GM21737 (cell line): ENCODE measurements at regions not wholly inside any gene's neighbourhood (a gene's known extent, or its start where the extent isn't known, plus 50 kb on each side); places are given as distances from the start of the nearest gene placed in this dataset.
"Not testable (repeated sequence)": the region's sequence is repeated elsewhere in the genome, so short reads cannot be mapped to it uniquely, and the experiment has no call there.

Source experiments
- ATAC-seq: cut with Tn5 transposase; IDR thresholded peaks from one replicate; pipeline ENCODE4 v1.9.1; 2021; ENCODE audit warnings: mild to moderate bottlenecking, moderate library complexity; ENCODE audit not compliant: unreplicated experiment

GRCh38 chr9:108803428-108804065 lies 52.2 kb downstream of the ACTL7B start:
- no peak for ATAC-seq

DNA sequence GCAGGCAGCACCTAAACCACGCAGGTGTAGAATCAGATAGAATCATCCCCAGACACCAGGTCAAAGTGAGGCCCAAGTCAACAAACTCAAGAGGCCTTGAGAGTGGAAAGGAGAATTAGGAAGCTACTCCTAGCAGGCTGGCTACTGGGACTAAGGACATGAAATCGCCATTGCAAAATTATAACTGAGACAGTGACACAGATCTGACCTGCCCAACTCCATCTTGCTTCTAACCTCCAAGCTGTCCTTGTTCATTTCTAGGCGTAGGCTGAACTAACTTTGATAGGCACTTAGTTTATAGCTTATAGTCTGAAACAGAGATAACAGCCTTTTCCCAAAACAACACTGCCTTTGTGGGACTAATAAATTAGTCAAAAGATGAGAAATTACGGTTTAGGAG lies 52.8 kb downstream of the ACTL7B start:
- no peak for ATAC-seq

DNA sequence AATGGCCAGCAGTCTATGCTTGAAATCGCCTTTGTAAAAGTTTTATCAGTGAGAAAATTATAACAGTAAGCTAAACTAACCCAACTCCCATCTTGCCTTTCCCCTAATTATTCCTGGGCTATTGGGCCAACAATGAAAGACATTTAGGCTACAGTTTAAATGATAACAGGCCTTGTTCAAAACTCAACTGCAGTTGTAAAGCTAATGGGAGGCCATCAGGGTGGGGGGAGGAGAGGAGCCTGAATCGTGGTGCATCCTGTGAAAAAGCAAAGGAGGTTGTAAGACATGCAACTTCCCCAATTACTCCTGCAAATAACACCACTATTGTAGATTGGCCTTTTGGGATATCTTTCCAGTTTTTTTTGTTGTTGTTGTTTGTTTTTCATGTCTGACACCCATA lies 53.8 kb downstream of the ACTL7B start:
- ATAC-seq, result no peak

- no peak for ATAC-seq
These were observed 55.1 kb downstream of the ACTL7B start for GRCh38 chr9:108800632-108801099.

- no peak for ATAC-seq
These were observed 62.2 kb downstream of the ACTL7B start for GRCh38 chr9:108793573-108793972.

GRCh38 chr9:108789742-108790141 lies 66.0 kb downstream of the ACTL7B start:
- no peak for ATAC-seq

- ATAC-seq, result no peak
These were observed 68.1 kb downstream of the ACTL7B start for GRCh38 chr9:108787690-108788048.

DNA sequence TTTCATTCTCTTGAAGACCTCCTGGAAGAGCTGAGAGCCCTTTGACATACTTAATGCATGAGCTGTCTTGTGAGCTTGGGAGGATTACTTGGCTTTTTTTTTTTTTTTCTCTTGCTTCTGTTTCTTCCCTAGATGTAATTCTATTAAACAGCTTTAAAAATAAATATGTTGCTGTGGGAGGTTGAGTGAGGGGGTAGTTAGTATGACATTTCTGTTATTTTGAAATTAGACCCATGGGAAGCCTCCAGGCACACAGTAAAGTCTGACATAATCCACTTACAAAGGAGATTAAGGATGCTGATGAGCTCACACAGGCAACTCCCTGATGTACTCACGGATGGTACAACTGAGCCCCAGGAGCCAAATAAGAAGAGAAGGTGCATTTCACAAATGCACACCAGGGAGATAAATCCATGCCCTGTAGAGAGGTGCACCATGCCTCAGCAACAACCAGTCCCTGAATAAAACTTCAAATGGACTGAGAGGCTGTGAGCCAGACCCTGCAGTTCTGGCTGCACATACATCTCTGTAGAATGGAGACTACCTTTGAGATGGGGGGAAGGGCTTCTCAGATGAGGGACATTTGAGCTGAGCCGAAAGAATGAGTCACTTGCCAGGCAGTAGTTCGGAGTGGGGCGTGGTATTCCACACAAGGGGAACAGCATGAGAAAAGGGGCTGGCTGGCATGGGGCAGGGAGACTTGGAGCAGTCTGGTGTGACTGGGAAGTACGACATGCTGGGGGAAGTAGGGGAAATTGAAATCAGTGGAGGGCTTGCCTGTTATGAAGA lies 68.7 kb downstream of the ACTL7B start:
- no peak for ATAC-seq

DNA sequence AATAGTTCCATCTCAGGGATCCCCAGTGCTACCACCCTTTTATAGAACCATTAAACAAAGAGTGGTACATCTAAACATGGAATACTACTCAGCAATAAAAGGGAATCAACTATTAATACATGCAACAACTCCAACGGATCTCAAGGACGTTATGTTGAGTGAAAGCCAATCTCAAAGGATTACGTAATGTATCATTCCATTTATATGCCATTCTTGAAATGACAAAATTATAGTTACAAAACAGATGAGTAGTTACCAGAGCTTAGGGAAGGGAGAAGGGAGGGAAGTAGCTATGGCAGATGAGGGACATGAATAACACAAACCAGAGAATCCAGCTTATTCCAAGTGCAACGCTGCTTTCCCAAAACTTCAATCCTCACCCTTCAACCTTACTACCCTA lies 69.5 kb downstream of the ACTL7B start:
- no peak for ATAC-seq

GRCh38 chr9:108784998-108785397 lies 70.8 kb downstream of the ACTL7B start:
- no peak for ATAC-seq

DNA sequence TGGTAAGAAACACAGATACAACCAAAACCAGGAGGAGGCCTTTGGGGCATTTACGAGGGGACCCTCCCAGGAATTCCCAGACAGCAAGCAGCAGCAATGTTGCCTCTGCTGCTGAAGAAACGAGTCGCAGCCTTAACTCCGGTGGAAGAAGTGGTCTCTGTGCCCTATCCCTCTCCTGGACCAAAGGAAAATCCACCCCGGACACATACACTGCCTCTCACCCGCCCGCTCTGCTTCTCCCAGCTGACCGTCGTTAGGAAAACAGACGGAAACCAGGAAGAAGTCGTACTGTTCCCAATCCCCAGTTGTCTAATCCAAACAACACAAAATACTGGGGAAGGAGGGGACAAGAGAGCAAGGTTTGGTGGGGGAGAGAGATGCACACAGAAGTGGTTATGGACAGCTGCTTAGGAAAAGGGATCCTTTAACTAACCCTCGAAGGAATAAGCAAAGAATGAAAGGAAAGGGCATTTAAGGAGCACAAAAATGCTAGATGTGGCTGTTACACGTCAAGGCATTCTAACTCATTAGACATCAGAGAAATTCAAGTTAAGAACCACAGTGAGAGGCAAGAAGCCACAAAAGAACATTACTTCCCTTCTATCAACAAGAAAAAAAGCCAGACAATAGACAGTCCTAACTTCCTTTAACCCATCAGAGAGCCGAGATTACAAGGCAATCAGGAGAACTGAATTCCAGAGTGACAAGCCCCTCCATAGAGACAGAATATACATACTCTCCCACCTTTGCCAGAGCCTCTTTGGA lies 71.9 kb downstream of the ACTL7B start:
- no peak for ATAC-seq

- ATAC-seq, result no peak
These were observed 72.5 kb downstream of the ACTL7B start for GRCh38 chr9:108783326-108783725.

DNA sequence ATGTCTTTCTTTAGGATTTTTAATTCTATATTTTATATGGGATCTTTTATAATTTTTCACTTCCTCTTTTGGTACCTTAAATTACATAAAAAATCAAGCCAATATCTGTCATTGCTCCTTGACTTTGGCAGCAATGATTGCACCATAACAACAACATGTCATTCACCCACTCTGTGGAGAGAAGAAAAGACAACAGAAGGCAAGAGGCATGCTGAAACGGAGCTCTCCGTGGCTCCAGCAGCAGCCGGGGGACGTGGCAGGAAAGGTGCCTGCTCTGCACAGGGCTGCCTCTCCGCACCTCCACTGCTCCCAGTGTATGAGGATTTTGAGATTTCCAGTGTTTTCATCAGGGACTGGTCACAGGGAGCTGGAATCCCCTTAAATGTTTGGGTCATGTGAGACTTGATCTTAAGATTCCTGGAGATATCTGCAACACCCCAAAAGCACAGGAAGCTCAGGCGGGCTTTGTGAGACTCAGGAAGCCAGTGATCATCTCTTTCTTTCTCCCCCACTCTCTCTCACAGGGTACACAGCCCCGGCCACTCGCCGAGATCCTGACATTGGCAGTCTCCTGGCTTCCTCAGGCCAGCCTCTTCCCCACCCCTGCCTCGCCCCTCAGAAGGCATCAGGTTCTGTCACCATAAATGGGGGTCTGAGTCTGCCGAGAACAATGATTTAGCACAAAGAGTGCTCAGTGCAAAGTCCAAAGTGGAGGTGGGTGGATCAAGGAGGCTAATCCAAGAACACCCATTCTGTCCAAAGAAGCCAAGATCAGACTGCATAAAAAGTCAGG lies 74.6 kb downstream of the ACTL7B start:
- ATAC-seq, result no peak

GRCh38 chr9:108779551-108780325 lies 76.0 kb downstream of the ACTL7B start:
- ATAC-seq, result no peak

DNA sequence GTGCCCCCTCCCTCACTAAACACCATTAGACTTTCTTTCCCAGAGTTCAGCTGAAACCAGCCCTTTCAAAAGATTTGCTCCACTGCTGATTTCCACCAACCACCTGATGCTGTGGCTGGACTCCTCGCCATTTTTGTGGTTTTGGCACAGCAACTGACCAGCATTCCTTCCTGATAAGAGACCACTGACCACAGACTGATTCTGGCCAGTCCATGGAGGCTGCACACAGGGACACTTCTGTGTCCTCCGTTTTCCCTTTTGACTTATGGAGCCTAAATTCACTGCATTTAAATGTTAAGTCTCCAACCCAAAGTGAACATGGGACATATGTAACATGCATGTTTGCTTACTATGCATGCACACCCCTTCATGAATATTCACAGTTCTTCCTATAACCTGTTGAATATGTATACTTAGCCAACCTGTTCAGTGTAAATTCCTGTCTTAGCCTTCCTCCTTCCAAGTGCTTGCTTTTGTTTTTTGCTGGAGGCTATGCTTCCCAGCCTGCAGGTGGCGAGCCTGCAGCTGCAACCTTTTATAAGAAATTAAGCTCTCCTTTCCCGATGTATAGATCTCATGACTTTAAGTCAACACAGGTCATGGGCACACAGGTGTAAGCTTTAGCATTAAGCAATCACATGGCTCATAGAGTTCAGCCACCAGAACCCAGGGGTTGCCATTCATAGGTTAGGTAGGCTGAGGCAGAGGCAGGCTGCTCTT lies 78.7 kb downstream of the ACTL7B start:
- no peak for ATAC-seq

- ATAC-seq, result no peak
These were observed 79.9 kb downstream of the ACTL7B start for GRCh38 chr9:108775901-108776306.

GRCh38 chr9:108774088-108774487 lies 81.7 kb downstream of the ACTL7B start:
- not testable (repeated sequence) for ATAC-seq

- no peak for ATAC-seq
These were observed 83.4 kb downstream of the ACTL7B start for GRCh38 chr9:108772301-108772894.

DNA sequence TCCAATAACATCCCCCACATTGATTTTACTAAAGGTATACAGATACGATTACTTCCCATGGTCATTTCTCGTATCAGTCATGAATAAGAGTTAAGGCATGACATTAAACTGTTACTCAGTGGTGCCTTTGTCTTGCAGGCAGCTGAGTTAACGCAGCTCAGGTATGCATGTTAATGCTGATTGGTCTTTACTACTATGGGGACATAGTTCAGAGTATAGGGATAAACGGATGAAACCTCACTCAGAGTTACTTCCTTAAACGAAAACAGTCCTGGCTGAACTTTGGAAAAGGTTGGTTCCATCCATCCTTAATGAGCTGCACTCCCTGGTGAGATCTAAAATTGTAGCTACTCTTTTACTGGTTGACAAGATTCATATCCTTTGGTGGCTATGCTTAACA lies 87.0 kb downstream of the ACTL7B start:
- no peak for ATAC-seq
